WI38 (cell line): ENCODE measurements at regions not wholly inside any gene's neighbourhood (a gene's known extent, or its start where the extent isn't known, plus 50 kb on each side); places are given as distances from the start of the nearest gene placed in this dataset.

Experiments used
- H3K4me3 ChIP-seq: 2 replicates; pipeline ENCODE4 v1.5.1; 2011; ENCODE audit warnings: low read depth, mild to moderate bottlenecking, control low read depth, low read length
- TF ChIP-seq, protein P1 (sequence below): IDR thresholded peaks from 2 replicates; pipeline ENCODE4 v1.5.1; 2012; ENCODE audit warnings: low read depth, mild to moderate bottlenecking, control low read depth, low read length

GRCh38 chr2:34070196-34070595, 471.1 kb upstream of the FAM98A start:
- H3K4me3 ChIP-seq: no peak overlapping the region
- TF ChIP-seq, protein P1, sequence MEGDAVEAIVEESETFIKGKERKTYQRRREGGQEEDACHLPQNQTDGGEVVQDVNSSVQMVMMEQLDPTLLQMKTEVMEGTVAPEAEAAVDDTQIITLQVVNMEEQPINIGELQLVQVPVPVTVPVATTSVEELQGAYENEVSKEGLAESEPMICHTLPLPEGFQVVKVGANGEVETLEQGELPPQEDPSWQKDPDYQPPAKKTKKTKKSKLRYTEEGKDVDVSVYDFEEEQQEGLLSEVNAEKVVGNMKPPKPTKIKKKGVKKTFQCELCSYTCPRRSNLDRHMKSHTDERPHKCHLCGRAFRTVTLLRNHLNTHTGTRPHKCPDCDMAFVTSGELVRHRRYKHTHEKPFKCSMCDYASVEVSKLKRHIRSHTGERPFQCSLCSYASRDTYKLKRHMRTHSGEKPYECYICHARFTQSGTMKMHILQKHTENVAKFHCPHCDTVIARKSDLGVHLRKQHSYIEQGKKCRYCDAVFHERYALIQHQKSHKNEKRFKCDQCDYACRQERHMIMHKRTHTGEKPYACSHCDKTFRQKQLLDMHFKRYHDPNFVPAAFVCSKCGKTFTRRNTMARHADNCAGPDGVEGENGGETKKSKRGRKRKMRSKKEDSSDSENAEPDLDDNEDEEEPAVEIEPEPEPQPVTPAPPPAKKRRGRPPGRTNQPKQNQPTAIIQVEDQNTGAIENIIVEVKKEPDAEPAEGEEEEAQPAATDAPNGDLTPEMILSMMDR: no peak

DNA sequence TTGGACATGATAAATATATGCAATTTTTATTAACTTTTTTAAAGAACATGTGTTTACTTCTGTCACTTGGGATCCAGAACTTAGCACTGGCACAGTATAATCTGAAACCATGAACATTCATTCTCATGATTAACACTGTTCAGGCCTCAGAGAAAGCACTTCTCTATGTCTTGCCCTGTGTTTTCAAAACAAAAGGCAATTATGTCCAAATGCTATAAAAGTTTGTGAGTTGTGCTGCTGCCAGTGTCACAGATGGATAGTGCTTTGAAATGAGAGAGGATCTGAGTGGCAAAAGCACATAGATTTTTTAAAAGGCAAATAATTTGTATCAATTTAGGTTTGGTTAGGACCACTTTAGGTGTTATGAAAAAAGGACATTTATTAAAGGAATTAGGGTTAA, 470.5 kb upstream of the FAM98A start:
- H3K4me3 ChIP-seq: no peak overlapping the region
- TF ChIP-seq, protein P1: no peak

- TF ChIP-seq, protein P1: no peak
- no peak overlapping the region for H3K4me3 ChIP-seq
Observed at GRCh38 chr2:34050413-34050812, 451.3 kb upstream of the FAM98A start.

GRCh38 chr2:34045101-34045655, 446.1 kb upstream of the FAM98A start:
- TF ChIP-seq, protein P1: no peak

GRCh38 chr2:34037886-34038285, 438.8 kb upstream of the FAM98A start:
- TF ChIP-seq, protein P1: no peak
- no peak overlapping the region for H3K4me3 ChIP-seq

More at GRCh38 chr2:34045101-34045655, 446.1 kb upstream of the FAM98A start:
- H3K4me3 ChIP-seq: no peak overlapping the region

- TF ChIP-seq, protein P1: no peak
- no peak overlapping the region for H3K4me3 ChIP-seq
Observed at GRCh38 chr2:34037157-34037556, 438.1 kb upstream of the FAM98A start.

GRCh38 chr2:34031097-34031496, 432.0 kb upstream of the FAM98A start:
- TF ChIP-seq, protein P1: no peak

More at GRCh38 chr2:34031097-34031496, 432.0 kb upstream of the FAM98A start:
- no peak overlapping the region for H3K4me3 ChIP-seq
